Cardiac fibroblast (primary cell): ENCODE measurements at regions not wholly inside any gene's neighbourhood (a gene's known extent, or its start where the extent isn't known, plus 50 kb on each side); places are given as distances from the start of the nearest gene placed in this dataset.

ENCODE experiments used
- DNase-seq, 2 donors: peaks; one replicate each; pipeline versions ENCODE4 v3.0.0 to v3.0.0-alpha.2; 2010; ENCODE audit warnings: low read depth in 2 of 2
- H3K4me3 ChIP-seq, 2 donors: replicated peaks in 1 of 2; 1 replicate in 1 of 2; 2 replicates in 1 of 2; pipeline ENCODE4 v1.5.1; 2011; ENCODE audit warnings: low read depth in 2 of 2, low read length in 2 of 2, mild to moderate bottlenecking in 2 of 2, moderate library complexity in 1 of 2
- TF ChIP-seq, protein P1 (sequence below): IDR thresholded peaks from one replicate; pipeline ENCODE4 v1.5.1; 2011; ENCODE audit warnings: low read depth, mild to moderate bottlenecking, low read length, inconsistent platforms

DNA sequence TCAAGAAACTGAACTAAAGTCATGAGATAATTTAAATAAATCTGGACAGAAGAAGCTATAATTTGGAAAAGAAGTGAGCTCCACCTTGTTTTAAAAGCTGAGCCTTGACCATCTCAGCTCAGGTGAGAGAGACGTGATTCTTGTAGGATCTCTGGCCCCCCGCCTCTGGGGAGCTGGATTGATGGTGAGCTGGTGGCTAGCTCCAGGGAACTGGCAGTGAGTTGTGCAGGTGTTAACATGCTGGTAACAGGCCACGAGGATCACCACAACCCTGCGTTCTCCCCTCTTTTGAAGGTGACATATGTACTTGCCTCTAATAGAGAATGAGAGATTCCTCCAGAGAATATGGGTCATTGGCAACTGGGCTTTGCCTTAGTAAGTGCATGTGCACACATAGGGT lies 485.1 kb downstream of the IRS2 start:
- no peak for DNase-seq
- H3K4me3 ChIP-seq, result no peak overlapping the region
- TF ChIP-seq, protein P1, sequence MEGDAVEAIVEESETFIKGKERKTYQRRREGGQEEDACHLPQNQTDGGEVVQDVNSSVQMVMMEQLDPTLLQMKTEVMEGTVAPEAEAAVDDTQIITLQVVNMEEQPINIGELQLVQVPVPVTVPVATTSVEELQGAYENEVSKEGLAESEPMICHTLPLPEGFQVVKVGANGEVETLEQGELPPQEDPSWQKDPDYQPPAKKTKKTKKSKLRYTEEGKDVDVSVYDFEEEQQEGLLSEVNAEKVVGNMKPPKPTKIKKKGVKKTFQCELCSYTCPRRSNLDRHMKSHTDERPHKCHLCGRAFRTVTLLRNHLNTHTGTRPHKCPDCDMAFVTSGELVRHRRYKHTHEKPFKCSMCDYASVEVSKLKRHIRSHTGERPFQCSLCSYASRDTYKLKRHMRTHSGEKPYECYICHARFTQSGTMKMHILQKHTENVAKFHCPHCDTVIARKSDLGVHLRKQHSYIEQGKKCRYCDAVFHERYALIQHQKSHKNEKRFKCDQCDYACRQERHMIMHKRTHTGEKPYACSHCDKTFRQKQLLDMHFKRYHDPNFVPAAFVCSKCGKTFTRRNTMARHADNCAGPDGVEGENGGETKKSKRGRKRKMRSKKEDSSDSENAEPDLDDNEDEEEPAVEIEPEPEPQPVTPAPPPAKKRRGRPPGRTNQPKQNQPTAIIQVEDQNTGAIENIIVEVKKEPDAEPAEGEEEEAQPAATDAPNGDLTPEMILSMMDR, result no peak

DNA sequence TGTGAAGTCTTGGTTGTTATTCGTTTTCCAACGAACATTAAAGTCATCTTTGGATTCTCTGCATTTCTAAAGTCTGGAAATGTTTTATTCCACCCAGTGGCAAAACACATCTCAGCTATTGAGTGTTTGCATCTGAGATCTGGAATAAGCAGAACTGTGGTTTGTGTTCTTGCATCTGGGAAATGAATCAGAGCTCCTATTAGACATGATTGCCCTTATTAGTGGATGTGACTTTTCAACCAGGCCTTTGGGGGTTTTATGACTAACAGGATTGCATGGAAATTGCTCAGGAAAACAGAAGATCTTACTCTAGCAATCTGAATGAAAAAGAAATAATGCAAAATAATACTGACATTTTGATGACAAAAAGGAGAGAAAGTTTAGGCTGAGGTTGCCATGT lies 488.8 kb downstream of the IRS2 start:
- no peak overlapping the region for H3K4me3 ChIP-seq
- TF ChIP-seq, protein P1, result no peak
- peak; percentile 56 to 92 for DNase-seq

DNA sequence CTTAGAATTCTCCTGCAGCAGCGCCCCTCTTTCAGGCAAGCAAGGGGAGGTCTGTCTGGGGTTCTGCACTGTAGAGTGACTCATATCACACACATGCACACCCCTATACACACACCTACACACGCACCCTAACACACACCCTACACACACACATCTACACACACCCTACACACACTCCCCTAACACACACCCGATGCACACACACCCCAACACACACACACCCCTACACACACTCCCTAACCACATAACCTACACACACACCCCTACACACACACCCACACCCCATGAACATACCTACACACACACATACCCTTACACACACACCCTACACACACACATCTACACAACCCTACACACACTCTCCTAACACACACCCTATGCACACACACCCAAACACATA lies 493.2 kb downstream of the IRS2 start:
- no peak overlapping the region for H3K4me3 ChIP-seq
- TF ChIP-seq, protein P1, result no peak

DNA sequence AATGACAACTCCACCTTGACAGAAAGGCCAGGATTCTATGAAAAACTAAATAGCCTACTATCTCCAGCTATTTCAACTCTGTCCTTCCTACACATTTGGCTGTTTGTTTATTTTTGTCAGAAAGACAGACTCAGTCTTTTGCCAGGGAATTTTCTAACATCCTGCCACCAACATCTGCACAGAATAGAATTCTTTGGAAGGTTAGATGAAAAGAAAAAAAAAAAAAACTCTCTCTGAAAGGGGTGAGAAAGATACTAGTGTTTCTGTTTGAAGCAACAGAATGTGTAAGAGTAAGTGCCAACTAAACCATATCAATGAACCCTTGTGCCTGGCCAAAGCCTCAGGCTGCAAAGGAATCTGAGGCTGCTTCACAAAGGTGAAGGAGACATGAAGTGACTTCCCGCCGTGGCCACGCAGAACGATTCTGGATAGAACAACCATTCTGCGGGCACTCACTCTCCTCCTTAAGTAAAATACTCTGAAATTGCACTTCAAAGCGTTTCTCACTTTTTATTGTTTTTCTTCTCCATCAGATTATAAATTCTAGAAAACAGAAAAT lies 498.2 kb downstream of the IRS2 start:
- peak; percentile 11 to 29 for DNase-seq
- no peak overlapping the region for H3K4me3 ChIP-seq
- TF ChIP-seq, protein P1, result no peak

More for the DNA sequence above, 493.2 kb downstream of the IRS2 start:
- DNase-seq, result no peak

DNA sequence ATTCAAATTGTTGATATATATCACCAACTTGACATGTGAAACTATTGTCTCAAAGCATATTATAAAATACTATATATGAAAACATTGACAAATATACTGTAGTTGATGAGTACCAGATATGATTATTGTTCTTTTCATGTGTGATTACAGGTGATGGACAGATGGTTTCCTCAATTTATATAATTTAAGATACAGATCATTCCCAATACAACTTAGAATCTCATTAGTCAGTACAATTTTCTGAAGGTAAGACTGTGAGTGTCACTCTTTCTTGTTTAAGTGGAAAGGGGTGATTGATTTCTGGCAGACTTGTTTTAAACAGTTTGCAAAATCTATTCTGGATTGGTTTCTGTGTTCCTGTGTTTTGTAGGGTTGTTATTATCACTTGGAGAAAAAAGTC lies 498.8 kb downstream of the IRS2 start:
- no peak for DNase-seq
- H3K4me3 ChIP-seq, result no peak overlapping the region
- TF ChIP-seq, protein P1, result no peak

DNA sequence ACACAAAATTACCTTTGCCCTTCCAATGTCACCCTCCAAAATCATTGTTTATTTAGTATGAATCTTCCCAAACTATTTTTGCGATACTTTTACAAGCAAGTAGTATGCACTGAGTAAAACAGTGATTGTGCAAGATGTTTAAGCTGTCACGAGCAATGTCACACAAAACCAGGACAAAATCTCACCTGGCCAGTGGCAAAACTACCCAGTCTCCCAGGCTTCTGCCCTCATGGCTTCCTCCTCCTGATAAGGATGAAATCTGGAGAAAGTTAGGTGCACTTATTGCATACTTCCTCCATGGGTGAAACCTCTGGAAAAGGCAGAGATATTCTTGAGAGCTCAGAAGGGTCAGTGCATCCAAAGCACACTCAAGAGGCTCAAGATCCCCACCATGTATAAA lies 500.8 kb downstream of the IRS2 start:
- DNase-seq, result no peak
- TF ChIP-seq, protein P1, result no peak
- H3K4me3 ChIP-seq, result no peak overlapping the region
